Loucy (cell line): ENCODE measurements at regions not wholly inside any gene's neighbourhood (a gene's known extent, or its start where the extent isn't known, plus 50 kb on each side); places are given as distances from the start of the nearest gene placed in this dataset.

Experiments
- H2AFZ ChIP-seq: fragments of 200-600 bp; sonication (generic); 2 replicates; pipeline ENCODE4 v1.6.0; 2016; ENCODE audit warnings: antibody characterized with exemption, mild to moderate bottlenecking, low read length, moderate library complexity
- H3F3A ChIP-seq: fragments of 200-600 bp; 2 replicates; pipeline ENCODE4 v1.6.0; 2016; ENCODE audit warnings: antibody characterized with exemption, low read depth, mild to moderate bottlenecking
- H3K27me3 ChIP-seq: fragments of 200-600 bp; sonication (generic); 2 replicates; pipeline ENCODE4 v1.6.1; 2014; ENCODE audit warnings: low read length, mild to moderate bottlenecking; ENCODE audit not compliant: insufficient read depth, poor library complexity, severe bottlenecking
- H3K36me3 ChIP-seq: fragments of 200-600 bp; sonication (generic); 2 replicates; pipeline ENCODE4 v1.6.1; 2016; ENCODE audit warnings: low read length; ENCODE audit not compliant: insufficient read depth
- H3K4me1 ChIP-seq: fragments of 200-600 bp; sonication (generic); 2 replicates; pipeline ENCODE4 v1.5.1; 2014; ENCODE audit warnings: low read length, mild to moderate bottlenecking; ENCODE audit not compliant: insufficient read depth, poor library complexity, severe bottlenecking
- H3K4me2 ChIP-seq: fragments of 200-600 bp; sonication (generic); 2 replicates; pipeline ENCODE4 v1.6.0; 2014; ENCODE audit warnings: antibody characterized with exemption, low read length, low read depth, mild to moderate bottlenecking; ENCODE audit not compliant: poor library complexity, severe bottlenecking
- H3K4me3 ChIP-seq: fragments of 200-600 bp; sonication (generic); 2 replicates; pipeline ENCODE4 v1.5.1; 2014; ENCODE audit warnings: low read length, mild to moderate bottlenecking, mixed read lengths; ENCODE audit not compliant: poor library complexity, severe bottlenecking
- H3K79me2 ChIP-seq: fragments of 200-600 bp; sonication (generic); 2 replicates; pipeline ENCODE4 v1.6.1; 2014; ENCODE audit warnings: low read length; ENCODE audit not compliant: insufficient read depth
- H3K9ac ChIP-seq: fragments of 200-600 bp; sonication (generic); 2 replicates; pipeline ENCODE4 v1.6.0; 2014; ENCODE audit warnings: mild to moderate bottlenecking, low read depth, low read length, moderate library complexity; ENCODE audit not compliant: poor library complexity, severe bottlenecking
- H3K9me2 ChIP-seq: fragments of 200-600 bp; sonication (generic); replicated peaks from 2 replicates; pipeline ENCODE4 v1.6.1; 2016; ENCODE audit warnings: low read depth, low read length, mixed read lengths
- H3K9me3 ChIP-seq: fragments of 200-600 bp; sonication (generic); 2 replicates; pipeline ENCODE4 v1.6.1; 2014; ENCODE audit warnings: mild to moderate bottlenecking, antibody characterized with exemption, low read length, low read depth; ENCODE audit not compliant: insufficient read depth
- H4K20me1 ChIP-seq: fragments of 200-600 bp; sonication (generic); 2 replicates; pipeline ENCODE4 v1.6.0; 2014; ENCODE audit warnings: antibody characterized with exemption, low read length, mild to moderate bottlenecking; ENCODE audit not compliant: insufficient read depth, poor library complexity, severe bottlenecking
- EZH2phosphoT487 ChIP-seq: fragments of 200-600 bp; IDR thresholded peaks from 2 replicates; pipeline ENCODE4 v1.6.1; 2018; ENCODE audit warnings: antibody characterized with exemption, mild to moderate bottlenecking, moderate library complexity, borderline replicate concordance
- TF ChIP-seq, protein P1 (sequence below): fragments of 200-600 bp; sonication (generic); conservative IDR thresholded peaks from 2 replicates; pipeline ENCODE4 v1.5.1; 2014; ENCODE audit warnings: mild to moderate bottlenecking, antibody characterized with exemption, low read length

DNA sequence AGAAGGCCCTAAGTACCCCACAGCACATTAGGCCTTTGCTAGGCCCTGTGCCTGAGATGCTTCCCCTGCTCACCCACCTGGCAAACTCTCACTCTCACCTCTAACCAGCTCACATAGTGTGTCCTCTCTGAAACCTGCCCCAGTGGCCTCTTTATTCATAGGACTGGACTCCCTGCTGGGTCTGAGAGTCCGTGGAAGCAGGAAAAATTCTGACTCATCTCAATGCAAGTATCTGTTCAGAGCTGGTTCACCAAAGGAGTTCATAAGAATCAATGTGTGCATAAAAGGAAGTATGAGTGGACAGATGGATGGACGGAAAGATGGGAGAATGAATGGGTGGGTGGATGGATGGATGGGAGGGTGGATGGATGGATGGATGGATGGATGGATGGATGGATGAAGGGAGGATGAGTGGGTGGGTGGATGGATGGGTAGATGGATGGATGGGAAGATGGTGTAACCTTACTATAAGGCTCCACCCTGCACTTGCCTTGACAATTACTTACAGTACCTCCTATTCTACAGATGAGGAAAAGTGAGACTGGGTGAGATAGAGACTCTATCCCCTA is 111.2 kb upstream of the ZMIZ1 start:
- no peak overlapping the region for H3K4me3 ChIP-seq
- no peaks in the 10 kb centered on the region for H3K27me3 ChIP-seq

DNA sequence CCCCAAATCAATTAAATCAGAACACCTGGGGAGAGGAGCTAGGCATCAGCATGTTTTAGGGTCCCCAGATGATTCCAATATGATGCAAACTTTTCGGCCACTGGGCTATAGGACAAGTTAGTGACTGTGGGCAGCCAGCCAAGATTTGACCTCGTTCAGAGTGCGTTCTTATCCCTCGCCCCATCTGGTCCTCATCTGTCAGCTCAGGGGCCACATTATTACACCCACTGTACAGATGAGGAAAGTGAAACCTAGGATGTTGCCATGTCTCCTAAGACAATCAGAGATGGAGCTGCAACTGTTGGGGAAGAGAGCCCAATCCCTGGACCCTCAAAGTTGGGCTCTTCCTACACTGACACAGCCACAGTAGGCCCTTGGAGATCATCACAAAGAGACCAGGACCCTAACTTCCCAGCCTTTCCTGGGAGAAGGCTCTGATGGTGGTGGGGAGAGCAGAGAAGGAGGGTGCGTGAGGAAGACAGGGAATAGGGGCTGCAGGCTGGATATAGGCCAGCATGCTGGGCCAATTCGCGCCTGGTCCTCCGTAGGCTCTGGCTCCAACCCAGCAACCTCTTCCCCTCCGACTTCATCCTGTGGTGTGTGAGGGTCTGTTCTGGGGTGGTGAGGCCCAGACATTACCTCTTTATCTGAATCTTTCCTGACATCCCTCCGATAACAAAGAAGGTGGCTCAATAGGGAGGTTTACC is 109.4 kb upstream of the ZMIZ1 start:
- H3K9me3 ChIP-seq, result no peaks in the 10 kb centered on the region
- no peaks in the 10 kb centered on the region for H3K79me2 ChIP-seq
- no peaks in the 10 kb centered on the region for H3F3A ChIP-seq
- H3K4me3 ChIP-seq, result no peak overlapping the region
- H2AFZ ChIP-seq, result no peak overlapping the region
- H3K9ac ChIP-seq, result no peak overlapping the region
- H3K36me3 ChIP-seq, result no peaks in the 10 kb centered on the region
- TF ChIP-seq, protein P1, sequence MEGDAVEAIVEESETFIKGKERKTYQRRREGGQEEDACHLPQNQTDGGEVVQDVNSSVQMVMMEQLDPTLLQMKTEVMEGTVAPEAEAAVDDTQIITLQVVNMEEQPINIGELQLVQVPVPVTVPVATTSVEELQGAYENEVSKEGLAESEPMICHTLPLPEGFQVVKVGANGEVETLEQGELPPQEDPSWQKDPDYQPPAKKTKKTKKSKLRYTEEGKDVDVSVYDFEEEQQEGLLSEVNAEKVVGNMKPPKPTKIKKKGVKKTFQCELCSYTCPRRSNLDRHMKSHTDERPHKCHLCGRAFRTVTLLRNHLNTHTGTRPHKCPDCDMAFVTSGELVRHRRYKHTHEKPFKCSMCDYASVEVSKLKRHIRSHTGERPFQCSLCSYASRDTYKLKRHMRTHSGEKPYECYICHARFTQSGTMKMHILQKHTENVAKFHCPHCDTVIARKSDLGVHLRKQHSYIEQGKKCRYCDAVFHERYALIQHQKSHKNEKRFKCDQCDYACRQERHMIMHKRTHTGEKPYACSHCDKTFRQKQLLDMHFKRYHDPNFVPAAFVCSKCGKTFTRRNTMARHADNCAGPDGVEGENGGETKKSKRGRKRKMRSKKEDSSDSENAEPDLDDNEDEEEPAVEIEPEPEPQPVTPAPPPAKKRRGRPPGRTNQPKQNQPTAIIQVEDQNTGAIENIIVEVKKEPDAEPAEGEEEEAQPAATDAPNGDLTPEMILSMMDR, result no peak
- TF ChIP-seq EZH2phosphoT487, result no peak
- no peaks in the 10 kb centered on the region for H3K27me3 ChIP-seq
- no peaks in the 10 kb centered on the region for H4K20me1 ChIP-seq
- H3K4me2 ChIP-seq, result no peak overlapping the region
- H3K4me1 ChIP-seq, result no peaks in the 10 kb centered on the region
- no peaks in the 10 kb centered on the region for H3K9me2 ChIP-seq

More for the DNA sequence above, 111.2 kb upstream of the ZMIZ1 start:
- H3K36me3 ChIP-seq, result no peaks in the 10 kb centered on the region
- no peaks in the 10 kb centered on the region for H3K9me3 ChIP-seq
- TF ChIP-seq EZH2phosphoT487, result no peak
- TF ChIP-seq, protein P1, result no peak
- no peak overlapping the region for H3K4me2 ChIP-seq
- no peak overlapping the region for H2AFZ ChIP-seq
- no peaks in the 10 kb centered on the region for H3K79me2 ChIP-seq
- H3F3A ChIP-seq, result no peaks in the 10 kb centered on the region
- H3K9me2 ChIP-seq, result no peaks in the 10 kb centered on the region
- H3K9ac ChIP-seq, result no peak overlapping the region
- H3K4me1 ChIP-seq, result peaks cover 4% of the 10 kb centered on the region
- no peaks in the 10 kb centered on the region for H4K20me1 ChIP-seq

DNA sequence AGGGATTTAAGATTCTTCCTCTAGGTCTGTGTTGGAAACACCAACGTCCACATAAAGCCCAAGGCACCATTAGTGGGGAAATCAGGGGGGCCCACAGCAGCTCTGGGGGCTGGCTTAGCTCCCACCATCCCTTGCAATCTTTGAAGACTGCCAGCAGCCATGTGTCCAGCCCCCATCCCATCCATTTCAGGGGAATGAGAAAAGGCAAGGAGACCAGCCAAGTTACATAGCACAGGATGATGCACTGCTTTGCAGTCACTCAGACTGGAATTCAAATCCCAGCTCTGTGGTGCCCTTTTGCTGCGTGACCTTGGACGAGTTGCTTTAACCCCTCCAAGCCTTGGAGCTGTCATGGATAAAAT is 108.9 kb upstream of the ZMIZ1 start:
- H3K4me2 ChIP-seq, result no peak overlapping the region
- TF ChIP-seq, protein P1, result no peak
- TF ChIP-seq EZH2phosphoT487, result no peak

More for the DNA sequence above, 108.9 kb upstream of the ZMIZ1 start:
- no peaks in the 10 kb centered on the region for H3K9me3 ChIP-seq
- no peaks in the 10 kb centered on the region for H3K9me2 ChIP-seq
- H3F3A ChIP-seq, result no peaks in the 10 kb centered on the region
- no peaks in the 10 kb centered on the region for H3K79me2 ChIP-seq
- no peak overlapping the region for H3K4me3 ChIP-seq
- no peak overlapping the region for H3K9ac ChIP-seq
- H4K20me1 ChIP-seq, result no peaks in the 10 kb centered on the region
- H2AFZ ChIP-seq, result no peak overlapping the region
- H3K36me3 ChIP-seq, result no peaks in the 10 kb centered on the region
- H3K27me3 ChIP-seq, result no peaks in the 10 kb centered on the region
- peaks cover 5% of the 10 kb centered on the region for H3K4me1 ChIP-seq
